H9 (cell line): ENCODE measurements at regions not wholly inside any gene's neighbourhood (a gene's known extent, or its start where the extent isn't known, plus 50 kb on each side); places are given as distances from the start of the nearest gene placed in this dataset.

Experiments
- DNase-seq: peaks from one replicate; pipeline ENCODE4 v3.0.0-alpha.2; 2017
- H2AFZ ChIP-seq: one replicate; pipeline ENCODE4 v1.6.1; 2013; ENCODE audit warnings: mild to moderate bottlenecking, low read length, control low read depth, moderate library complexity
- H2AK5ac ChIP-seq: 2 replicates; pipeline ENCODE4 v1.6.1; 2013; ENCODE audit warnings: low read length, control low read depth, mixed read lengths; ENCODE audit not compliant: insufficient read length
- H2BK120ac ChIP-seq: one replicate; pipeline ENCODE4 v1.6.1; 2013; ENCODE audit warnings: low read depth, mild to moderate bottlenecking, low read length, control low read depth, inconsistent platforms; ENCODE audit not compliant: poor library complexity, severe bottlenecking
- H2BK12ac ChIP-seq: 2 replicates; pipeline ENCODE4 v1.6.1; 2013; ENCODE audit warnings: low read length, control low read depth, mixed read lengths, low read depth; ENCODE audit not compliant: insufficient read length
- H2BK15ac ChIP-seq: 2 replicates; pipeline ENCODE4 v1.6.1; 2013; ENCODE audit warnings: low read depth, low read length, control low read depth
- H2BK20ac ChIP-seq: one replicate; pipeline ENCODE4 v1.6.1; 2013; ENCODE audit warnings: low read depth, mild to moderate bottlenecking, low read length, control low read depth, inconsistent platforms; ENCODE audit not compliant: poor library complexity, severe bottlenecking
- H2BK5ac ChIP-seq: 2 replicates; pipeline ENCODE4 v1.6.1; 2013; ENCODE audit warnings: low read length, control low read depth, mixed read lengths; ENCODE audit not compliant: insufficient read length
- H3K14ac ChIP-seq: 2 replicates; pipeline ENCODE4 v1.6.1; 2013; ENCODE audit warnings: low read length, control low read depth; ENCODE audit not compliant: insufficient read depth
- H3K18ac ChIP-seq: 2 replicates; pipeline ENCODE4 v1.6.1; 2013; ENCODE audit warnings: low read depth, mild to moderate bottlenecking, mixed read lengths, low read length, control low read depth; ENCODE audit not compliant: insufficient read length
- H3K23ac ChIP-seq: 2 replicates; pipeline ENCODE4 v1.6.1; 2013; ENCODE audit warnings: low read length, control low read depth, mixed read lengths, low read depth; ENCODE audit not compliant: insufficient read length
- H3K23me2 ChIP-seq: 2 replicates; pipeline ENCODE4 v1.6.1; 2013; ENCODE audit warnings: low read depth, mild to moderate bottlenecking, mixed read lengths, low read length, control low read depth; ENCODE audit not compliant: insufficient read length, poor library complexity, severe bottlenecking
- H3K27ac ChIP-seq: 2 replicates; pipeline ENCODE4 v1.5.1; 2013; ENCODE audit warnings: low read length, control low read depth, mixed read lengths, low read depth; ENCODE audit not compliant: insufficient read length
- H3K27me3 ChIP-seq: 2 replicates; pipeline ENCODE4 v1.6.1; 2013; ENCODE audit warnings: low read length, control low read depth, inconsistent platforms; ENCODE audit not compliant: insufficient read depth
- H3K4ac ChIP-seq: 2 replicates; pipeline ENCODE4 v1.6.1; 2013; ENCODE audit warnings: low read depth, mild to moderate bottlenecking, control low read depth, inconsistent platforms, low read length, moderate library complexity
- H3K4me1 ChIP-seq: 2 replicates; pipeline ENCODE4 v1.6.1; 2013; ENCODE audit warnings: low read length, control low read depth, inconsistent platforms; ENCODE audit not compliant: insufficient read depth
- H3K4me2 ChIP-seq: 2 replicates; pipeline ENCODE4 v1.6.1; 2013; ENCODE audit warnings: low read length, control low read depth, mixed read lengths; ENCODE audit not compliant: insufficient read length, insufficient read depth
- H3K56ac ChIP-seq: 2 replicates; pipeline ENCODE4 v1.6.1; 2013; ENCODE audit warnings: low read depth, mild to moderate bottlenecking, mixed read lengths, low read length, control low read depth; ENCODE audit not compliant: insufficient read length
- H3K79me1 ChIP-seq: 2 replicates; pipeline ENCODE4 v1.6.1; 2013; ENCODE audit warnings: low read depth, mild to moderate bottlenecking, moderate library complexity, low read length, control low read depth, inconsistent platforms; ENCODE audit not compliant: insufficient read depth, poor library complexity, severe bottlenecking
- H3K79me2 ChIP-seq: 2 replicates; pipeline ENCODE4 v1.6.1; 2013; ENCODE audit warnings: low read length, control low read depth, inconsistent platforms; ENCODE audit not compliant: insufficient read depth
- H3K9ac ChIP-seq: 2 replicates; pipeline ENCODE4 v1.6.1; 2013; ENCODE audit warnings: low read length, control low read depth, mixed read lengths; ENCODE audit not compliant: insufficient read length; ENCODE audit errors: extremely low read depth
- H3K9me3 ChIP-seq: one replicate; pipeline ENCODE4 v1.6.1; 2013; ENCODE audit warnings: low read depth, low read length, inconsistent platforms; ENCODE audit not compliant: control insufficient read depth
- H3T11ph ChIP-seq: one replicate; pipeline ENCODE4 v1.6.1; 2013; ENCODE audit warnings: mild to moderate bottlenecking, low read length, control low read depth, inconsistent platforms
- H4K20me1 ChIP-seq: one replicate; pipeline ENCODE4 v1.6.1; 2013; ENCODE audit not compliant: control insufficient read depth, insufficient read length, insufficient read depth
- H4K5ac ChIP-seq: 2 replicates; pipeline ENCODE4 v1.6.1; 2013; ENCODE audit warnings: low read depth, mild to moderate bottlenecking, mixed read lengths, low read length, control low read depth; ENCODE audit not compliant: insufficient read length
- H4K8ac ChIP-seq: replicated peaks from 2 replicates; pipeline ENCODE4 v1.6.1; 2013; ENCODE audit warnings: low read length, control low read depth, mixed read lengths, low read depth; ENCODE audit not compliant: insufficient read length
- H4K91ac ChIP-seq: 2 replicates; pipeline ENCODE4 v1.6.1; 2013; ENCODE audit warnings: low read depth, mild to moderate bottlenecking, moderate library complexity, mixed read lengths, low read length, control low read depth; ENCODE audit not compliant: insufficient read length
- H3K27ac Mint-ChIP-seq, 3 experiments: 2 replicates in 2 of 3; 3 replicates in 1 of 3; pipeline ENCODE4 v1.8.0; 2020 to 2021; ENCODE audit warnings: mixed read lengths in 3 of 3, mild to moderate bottlenecking in 1 of 3, moderate library complexity in 1 of 3
- H3K27me3 Mint-ChIP-seq: 2 replicates; pipeline ENCODE4 v1.8.0; 2021; ENCODE audit warnings: low read depth, mild to moderate bottlenecking, moderate library complexity, mixed read lengths
- H3K36me3 Mint-ChIP-seq, 3 experiments: 2 replicates in 2 of 3; 3 replicates in 1 of 3; pipeline ENCODE4 v1.8.0; 2020 to 2021; ENCODE audit warnings: low read depth in 3 of 3, mixed read lengths in 3 of 3; ENCODE audit not compliant: insufficient read depth in 1 of 3
- H3K4me1 Mint-ChIP-seq, 2 experiments: 2 replicates each; pipeline ENCODE4 v1.8.0; 2020; ENCODE audit warnings: mixed read lengths in 2 of 2
- H3K4me3 Mint-ChIP-seq, 2 experiments: 2 replicates in 1 of 2; 3 replicates in 1 of 2; pipeline ENCODE4 v1.8.0; 2020 to 2021; ENCODE audit warnings: mild to moderate bottlenecking in 2 of 2, mixed read lengths in 2 of 2, moderate library complexity in 1 of 2
- H3K9me3 Mint-ChIP-seq, 2 experiments: 2 replicates in 1 of 2; 3 replicates in 1 of 2; pipeline ENCODE4 v1.8.0; 2020; ENCODE audit warnings: mild to moderate bottlenecking in 2 of 2, mixed read lengths in 2 of 2, moderate library complexity in 1 of 2
- CTCF ChIP-seq: fragments of 200-600 bp; sonication (generic); conservative IDR thresholded peaks from 3 replicates; pipeline ENCODE4 v1.8.0; 2021; ENCODE audit warnings: antibody characterized with exemption, mild to moderate bottlenecking
- WGBS: extraction: QIAGEN DNeasy Blood & Tissue Kit; methylation state at CpG from one replicate; pipeline ENCODE4 v1.1.7; 2013; ENCODE audit warnings: missing lambda C conversion rate, low lambda C conversion rate, mixed read lengths; ENCODE audit not compliant: insufficient read length; ENCODE audit errors: extremely low coverage; 5-methylcytosine and 5-hydroxymethylcytosine counted together

GRCh38 chr10:32159264-32159663, 103.0 kb upstream of the KIF5B start:
- no peak overlapping the region for H3K27ac ChIP-seq
- no peak overlapping the region for H3T11ph ChIP-seq
- H4K8ac ChIP-seq = no peak overlapping the region
- Mint-ChIP-seq H3K36me3 (peaks cover 0 to 4% (median 3%) of the 10 kb centered on the region in 3 experiments; a peak in 4 of 7 replicates), H3K4me1 (no peaks in the 10 kb centered on the region), H3K4me3 (no peak overlapping the region; a peak in 1 of 5 replicates), H3K27ac (peak overlapping the region in 1 of 3 experiments; percentile 38; a peak in 1 of 7 replicates), H3K27me3 (no peaks in the 10 kb centered on the region; the same call in 1 of the 2 replicates), H3K9me3 (peaks cover 0 to 3% of the 10 kb centered on the region in 2 experiments; a peak in 3 of 5 replicates)
- H2AK5ac ChIP-seq = no peak overlapping the region
- H4K91ac ChIP-seq = no peak overlapping the region
- no peak overlapping the region for H2BK12ac ChIP-seq
- no peaks in the 10 kb centered on the region for H3K4me1 ChIP-seq
- no peak overlapping the region for H3K56ac ChIP-seq
- TF ChIP-seq CTCF = no peak
- no peak overlapping the region for H2BK5ac ChIP-seq
- no peak overlapping the region for H3K18ac ChIP-seq
- H2BK20ac ChIP-seq = no peak overlapping the region
- H4K5ac ChIP-seq = no peak overlapping the region
- H3K4me2 ChIP-seq = no peak overlapping the region
- H3K4ac ChIP-seq = no peak overlapping the region
- no peaks in the 10 kb centered on the region for H3K27me3 ChIP-seq
- no peaks in the 10 kb centered on the region for H3K79me2 ChIP-seq
- H2BK15ac ChIP-seq = no peak overlapping the region
- no peak overlapping the region for H2BK120ac ChIP-seq
- no peak overlapping the region for H3K23ac ChIP-seq
- WGBS = no CpG with 5 or more reads among the region's 7 CpGs
- no peak overlapping the region for H3K9ac ChIP-seq
- no peaks in the 10 kb centered on the region for H3K9me3 ChIP-seq
- H2AFZ ChIP-seq = no peak overlapping the region
- no peak for DNase-seq
- no peaks in the 10 kb centered on the region for H3K23me2 ChIP-seq
- no peaks in the 10 kb centered on the region for H4K20me1 ChIP-seq
- no peaks in the 10 kb centered on the region for H3K79me1 ChIP-seq
- H3K14ac ChIP-seq = no peak overlapping the region
